Fibroblast of lung (primary cell): ENCODE measurements at regions not wholly inside any gene's neighbourhood (a gene's known extent, or its start where the extent isn't known, plus 50 kb on each side); places are given as distances from the start of the nearest gene placed in this dataset.
"Not testable (repeated sequence)": the region's sequence is repeated elsewhere in the genome, so short reads cannot be mapped to it uniquely, and the experiment has no call there.

Experiments used
- DNase-seq, 2 donors: peaks; one replicate each; pipeline versions ENCODE4 v3.0.0 to v3.0.0-alpha.2; 2010; ENCODE audit warnings: low read depth in 2 of 2
- H2AFZ ChIP-seq: 2 replicates; pipeline ENCODE4 v1.5.1; 2012; ENCODE audit warnings: low read length, control low read depth, inconsistent platforms
- H3K27ac ChIP-seq: 2 replicates; pipeline ENCODE4 v1.5.1; 2011; ENCODE audit warnings: low read length, control low read depth; ENCODE audit not compliant: insufficient read depth
- H3K27me3 ChIP-seq: 2 replicates; pipeline ENCODE4 v1.5.1; 2011; ENCODE audit warnings: mild to moderate bottlenecking, low read length; ENCODE audit not compliant: control insufficient read depth, insufficient read depth
- H3K36me3 ChIP-seq: 2 replicates; pipeline ENCODE4 v1.5.1; 2011; ENCODE audit warnings: low read length; ENCODE audit not compliant: control insufficient read depth, insufficient read depth
- H3K4me1 ChIP-seq: 2 replicates; pipeline ENCODE4 v1.5.1; 2011; ENCODE audit warnings: low read length; ENCODE audit not compliant: control insufficient read depth, insufficient read depth; ENCODE audit errors: extremely low read depth
- H3K4me2 ChIP-seq: 2 replicates; pipeline ENCODE4 v1.5.1; 2011; ENCODE audit warnings: low read length, control low read depth; ENCODE audit not compliant: insufficient read depth; ENCODE audit errors: extremely low read depth
- H3K4me3 ChIP-seq, 4 experiments: fragments of 200-600 bp in 1 of 4; sonication (generic) in 1 of 4; replicated peaks in 1 of 4; 2 replicates each; pipeline ENCODE4 v1.5.1; 2011 to 2016; ENCODE audit warnings: low read length in 4 of 4, low read depth in 3 of 4, mild to moderate bottlenecking in 3 of 4, control low read depth in 2 of 4, inconsistent platforms in 1 of 4, mixed read lengths in 1 of 4; ENCODE audit not compliant: insufficient read depth in 1 of 4; ENCODE audit errors: control extremely low read depth in 1 of 4
- H3K79me2 ChIP-seq: 2 replicates; pipeline ENCODE4 v1.5.1; 2012; ENCODE audit warnings: mild to moderate bottlenecking, low read length, inconsistent platforms; ENCODE audit not compliant: control insufficient read depth, insufficient read depth
- H3K9ac ChIP-seq: 2 replicates; pipeline ENCODE4 v1.5.1; 2011; ENCODE audit warnings: mild to moderate bottlenecking, low read length, control low read depth; ENCODE audit not compliant: insufficient read depth
- H3K9me3 ChIP-seq: 2 replicates; pipeline ENCODE4 v1.5.1; 2012; ENCODE audit warnings: low read depth, low read length; ENCODE audit not compliant: control insufficient read depth, insufficient read depth
- H4K20me1 ChIP-seq: 2 replicates; pipeline ENCODE4 v1.5.1; 2011; ENCODE audit warnings: low read length; ENCODE audit not compliant: control insufficient read depth, insufficient read depth; ENCODE audit errors: extremely low read depth
- CTCF ChIP-seq, 2 donors: IDR thresholded peaks in 1 of 2; conservative IDR thresholded peaks in 1 of 2; 1 replicate in 1 of 2; 2 replicates in 1 of 2; pipeline ENCODE4 v1.5.1; 2011 to 2012; ENCODE audit warnings: low read length in 2 of 2, control low read depth in 1 of 2, inconsistent platforms in 1 of 2, low read depth in 1 of 2, mild to moderate bottlenecking in 1 of 2
- EZH2 ChIP-seq: IDR thresholded peaks from 2 replicates; pipeline ENCODE4 v1.5.1; 2012; ENCODE audit warnings: low read length, control low read depth, mild to moderate bottlenecking; ENCODE audit errors: missing control alignments

DNA sequence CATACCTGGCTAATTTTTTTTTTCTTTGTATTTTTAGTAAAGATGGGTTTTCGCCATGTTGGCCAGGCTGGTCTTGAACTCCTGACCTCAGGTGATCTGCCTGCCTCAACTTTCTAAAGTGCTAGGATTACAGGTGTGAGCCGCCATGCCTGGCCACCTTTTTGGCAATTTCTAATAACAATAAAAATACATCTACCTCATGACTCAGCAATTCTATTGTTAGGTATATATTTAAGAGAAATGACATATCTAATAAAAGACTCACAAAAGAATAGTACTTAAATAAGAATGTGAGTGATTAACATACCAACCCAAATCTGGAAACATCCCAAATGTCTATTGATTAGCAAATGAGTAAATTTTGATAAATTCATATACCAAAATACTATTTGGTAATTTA, 103.6 kb upstream of the PPP1R9A start:
- Histone ChIP-seq H3K4me3 (no peak overlapping the region), H3K36me3 (no peaks in the 10 kb centered on the region), H2AFZ (no peak overlapping the region), H3K9me3 (no peaks in the 10 kb centered on the region), H3K27ac (no peak overlapping the region), H3K27me3 (no peaks in the 10 kb centered on the region), H3K9ac (no peak overlapping the region), H3K79me2 (no peaks in the 10 kb centered on the region), H3K4me1 (no peaks in the 10 kb centered on the region), H3K4me2 (no peak overlapping the region), H4K20me1 (no peaks in the 10 kb centered on the region)
- TF ChIP-seq EZH2, result no peak
- no peak for TF ChIP-seq CTCF (conservative IDR thresholded peaks at IDR 0.05 in 1 of 2, IDR thresholded peaks at IDR 0.05 in 1 of 2; ENCODE audit: low read depth in 1 of 2, low read length in 2 of 2)
- DNase-seq, result no peak

DNA sequence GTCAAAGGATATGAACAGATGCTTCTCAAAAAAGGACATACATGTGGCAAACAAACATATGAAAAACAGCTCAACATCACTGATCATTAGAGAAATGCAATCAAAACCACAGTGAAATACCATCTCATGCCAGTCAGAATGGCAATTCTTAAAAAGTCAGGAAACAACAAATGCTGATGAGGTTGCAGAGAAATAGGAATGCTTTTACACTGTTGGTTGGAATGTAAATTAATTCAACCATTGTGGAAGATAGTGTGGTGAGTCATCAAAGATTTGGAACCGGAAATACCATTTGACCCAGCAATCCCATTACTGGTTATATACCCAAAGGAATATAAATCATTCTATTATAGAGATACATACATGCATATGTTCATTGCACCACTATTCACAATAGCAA, 98.7 kb upstream of the PPP1R9A start:
- H3K4me3 ChIP-seq, H4K20me1 ChIP-seq, H3K27me3 ChIP-seq, H3K9ac ChIP-seq, H2AFZ ChIP-seq, H3K36me3 ChIP-seq, H3K9me3 ChIP-seq, H3K4me2 ChIP-seq, H3K4me1 ChIP-seq, H3K27ac ChIP-seq, H3K79me2 ChIP-seq: not testable (repeated sequence)
- DNase-seq, result peak in 1 of 2 donors; percentile 46

GRCh38 chr7:94810496-94810895, 96.9 kb upstream of the PPP1R9A start:
- Histone ChIP-seq H3K36me3 (no peaks in the 10 kb centered on the region), H2AFZ (no peak overlapping the region), H4K20me1 (no peaks in the 10 kb centered on the region), H3K4me1 (no peaks in the 10 kb centered on the region), H3K79me2 (no peaks in the 10 kb centered on the region), H3K9me3 (no peaks in the 10 kb centered on the region), H3K27me3 (no peaks in the 10 kb centered on the region), H3K9ac (no peak overlapping the region), H3K4me3 (no peak overlapping the region), H3K4me2 (no peak overlapping the region), H3K27ac (no peak overlapping the region)
- DNase-seq, result peak in 1 of 2 donors; percentile 54
- TF ChIP-seq CTCF (conservative IDR thresholded peaks at IDR 0.05 in 1 of 2, IDR thresholded peaks at IDR 0.05 in 1 of 2; ENCODE audit: low read depth in 1 of 2, low read length in 2 of 2), result no peak
- no peak for TF ChIP-seq EZH2

GRCh38 chr7:94813917-94814316, 93.5 kb upstream of the PPP1R9A start:
- no peaks in the 10 kb centered on the region for H4K20me1 ChIP-seq
- no peak overlapping the region for H3K9ac ChIP-seq
- H3K27me3 ChIP-seq, result no peaks in the 10 kb centered on the region
- H3K4me2 ChIP-seq, result no peak overlapping the region
- H3K27ac ChIP-seq, result no peak overlapping the region
- H3K79me2 ChIP-seq, result no peaks in the 10 kb centered on the region
- no peaks in the 10 kb centered on the region for H3K9me3 ChIP-seq
- no peak overlapping the region for H3K4me3 ChIP-seq
- no peak overlapping the region for H2AFZ ChIP-seq
- H3K4me1 ChIP-seq, result no peaks in the 10 kb centered on the region
- TF ChIP-seq EZH2 (no peak), CTCF (conservative IDR thresholded peaks at IDR 0.05 in 1 of 2, IDR thresholded peaks at IDR 0.05 in 1 of 2; ENCODE audit: low read depth in 1 of 2, low read length in 2 of 2) (no peak)
- H3K36me3 ChIP-seq, result no peaks in the 10 kb centered on the region
- no peak for DNase-seq
